OCI-M2 (cell line): ENCODE measurements at regions not wholly inside any gene's neighbourhood (a gene's known extent, or its start where the extent isn't known, plus 50 kb on each side); places are given as distances from the start of the nearest gene placed in this dataset.

Source experiments
- DNase-seq: peaks from one replicate; lab custom pipeline; 2025; ENCODE audit not compliant: unreplicated experiment; lab: John Stamatoyannopoulos, UW

DNA sequence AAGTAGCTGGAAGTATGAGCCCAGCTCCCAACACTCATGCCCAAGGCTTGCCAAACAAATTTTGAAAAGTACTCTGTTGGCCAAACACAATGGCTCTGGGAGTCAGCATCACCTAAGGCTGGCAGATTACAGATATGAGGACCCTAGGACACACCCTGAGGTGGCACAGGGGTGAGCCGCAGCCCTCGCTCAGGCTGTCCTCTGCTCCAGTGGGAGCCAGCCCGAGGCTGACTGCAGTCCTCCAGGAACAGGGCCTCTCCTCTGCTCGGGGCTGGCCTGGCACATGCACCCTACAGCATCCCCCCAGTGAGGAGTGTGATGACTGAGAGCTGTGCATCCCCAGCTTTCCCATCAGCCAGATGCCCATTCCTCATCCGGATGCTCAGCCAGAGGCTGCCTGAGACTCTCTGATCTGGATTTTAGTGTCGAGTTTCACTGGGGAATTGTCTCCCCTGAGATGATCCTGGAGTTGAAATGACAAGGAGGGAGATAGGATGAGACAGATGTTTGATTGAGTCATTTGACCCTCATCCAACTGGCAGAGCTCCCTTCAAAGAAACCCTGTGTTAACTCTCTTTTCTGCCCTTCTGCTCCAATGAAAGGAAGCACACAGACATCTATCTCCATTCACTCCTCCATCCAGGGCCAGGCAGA is 269.3 kb upstream of the NCKAP5 start:
- DNase-seq: no peak

DNA sequence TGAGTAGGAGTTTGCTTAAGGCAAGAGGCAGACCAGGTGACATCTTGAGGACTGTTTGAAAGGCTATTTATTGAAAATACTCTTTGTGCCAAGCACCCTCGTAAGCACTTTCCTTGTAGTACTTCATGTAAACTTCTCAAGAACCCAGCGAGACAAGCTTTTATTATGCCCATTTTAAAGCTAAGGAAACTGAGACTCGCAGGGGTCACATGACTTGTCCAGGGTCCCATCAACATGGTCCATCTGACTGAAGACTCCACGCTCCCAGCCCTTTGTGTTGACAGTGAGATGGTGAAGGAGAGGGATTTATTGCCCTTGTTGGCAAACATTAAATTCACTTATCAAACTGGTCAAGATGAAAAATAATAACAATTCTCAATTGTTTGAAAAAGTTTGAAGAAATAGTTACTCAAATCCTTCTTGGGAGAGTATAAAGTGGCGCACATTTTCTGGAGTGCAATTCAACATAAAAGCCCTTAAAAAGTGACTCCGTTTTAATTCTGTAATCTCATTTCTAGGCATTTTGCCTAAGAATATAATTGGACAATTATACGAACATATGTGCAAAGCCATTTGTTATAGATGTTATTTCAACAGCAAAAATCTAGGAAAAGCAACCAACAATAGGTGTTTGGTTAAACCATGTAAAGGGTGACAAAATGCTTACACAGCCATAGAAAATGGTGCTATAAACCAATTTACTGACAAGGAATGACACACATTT is 270.5 kb upstream of the NCKAP5 start:
- no peak for DNase-seq

DNA sequence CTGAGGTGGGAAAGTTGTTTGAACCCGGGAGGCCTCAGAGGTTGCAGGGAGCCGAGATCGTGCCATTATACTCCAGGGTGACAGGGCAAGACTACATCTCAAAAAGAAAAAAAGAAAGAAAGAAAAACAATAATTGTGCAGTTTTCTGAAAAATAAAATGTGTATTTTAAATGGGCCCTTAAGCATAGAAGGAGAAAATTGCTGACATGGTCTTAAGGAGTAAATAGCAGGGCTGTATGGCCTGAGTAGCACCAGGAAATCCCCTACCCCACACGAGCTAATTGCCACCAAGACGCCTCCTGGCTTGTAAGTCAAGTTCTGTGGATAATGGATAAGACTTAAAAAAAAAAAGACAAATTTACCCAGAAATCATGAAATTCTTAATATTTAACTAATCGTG is 271.4 kb upstream of the NCKAP5 start:
- no peak for DNase-seq

DNA sequence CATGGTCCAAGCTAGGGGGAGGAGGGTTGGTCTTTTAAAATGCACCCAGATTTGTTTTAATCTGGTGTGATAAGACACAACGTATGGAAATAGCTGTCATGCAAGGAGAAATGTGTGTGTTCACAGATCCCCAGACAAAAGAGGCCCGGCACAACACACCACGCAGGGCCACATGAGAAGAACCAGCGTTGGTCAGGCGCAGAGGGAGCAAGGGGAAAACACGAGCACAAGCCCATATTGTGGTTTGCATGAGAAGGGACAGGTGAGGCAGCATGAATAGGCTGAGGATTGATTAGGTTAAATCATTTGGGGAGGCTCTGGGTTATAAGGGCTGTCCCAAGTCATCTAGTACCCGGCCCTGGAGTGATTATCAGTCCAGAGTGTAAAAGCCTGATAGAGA is 272.5 kb upstream of the NCKAP5 start:
- no peak for DNase-seq

DNA sequence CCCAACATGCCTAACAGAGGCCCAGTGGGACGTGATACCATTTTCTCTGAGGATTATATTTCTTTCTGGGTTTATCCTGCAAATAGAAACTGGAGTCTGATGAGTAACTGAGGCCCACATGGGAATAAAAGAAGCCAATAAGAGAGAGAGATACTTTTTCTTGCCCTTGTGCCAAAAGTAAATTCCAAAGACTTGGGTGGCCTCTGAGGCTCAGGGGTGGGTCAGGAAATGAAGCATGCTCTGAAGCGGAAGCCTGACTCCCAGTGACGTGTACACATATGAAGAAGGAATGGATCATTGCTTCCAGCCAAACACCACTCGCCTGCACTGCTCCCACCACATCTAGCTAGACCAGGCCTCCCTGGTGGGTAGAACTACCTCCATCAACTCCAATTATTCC is 273.6 kb upstream of the NCKAP5 start:
- DNase-seq: no peak

DNA sequence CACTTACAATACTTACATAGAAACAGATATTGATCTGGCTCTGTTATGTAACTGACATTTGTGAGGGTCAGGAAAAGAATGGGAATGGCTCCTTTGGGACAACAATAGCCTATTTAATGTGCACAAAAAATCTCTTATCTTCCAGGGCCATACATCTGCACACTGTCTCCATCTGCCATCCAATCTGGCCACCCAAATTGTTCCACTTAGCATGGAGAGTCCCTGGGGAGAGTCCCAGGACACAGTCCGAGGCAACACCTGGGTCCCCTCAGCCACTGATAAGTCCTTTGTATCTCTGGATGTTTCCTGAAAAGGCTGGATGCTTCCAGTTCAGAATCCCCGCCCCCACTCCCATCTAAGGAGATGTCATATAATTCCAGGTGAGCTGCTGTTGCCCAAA is 274.2 kb upstream of the NCKAP5 start:
- DNase-seq: no peak

DNA sequence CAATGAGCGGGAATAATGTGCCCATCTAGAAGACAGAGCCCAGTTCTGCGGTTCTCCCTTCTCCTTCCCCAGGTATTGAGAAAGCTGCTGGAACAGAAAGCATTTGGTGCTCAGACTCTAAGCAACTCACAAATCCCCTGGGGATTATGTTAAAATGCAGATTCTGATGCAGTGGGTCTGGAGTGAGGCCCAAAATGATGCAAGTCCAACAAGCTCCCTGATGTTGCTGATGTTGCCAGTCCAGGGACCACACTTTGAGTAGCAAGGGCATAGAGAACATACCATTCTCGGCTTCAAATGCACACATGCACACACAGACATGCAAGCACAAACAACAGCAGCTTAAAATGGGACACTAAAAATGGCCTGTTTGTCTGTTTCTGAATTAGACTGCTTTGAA is 274.8 kb upstream of the NCKAP5 start:
- no peak for DNase-seq

DNA sequence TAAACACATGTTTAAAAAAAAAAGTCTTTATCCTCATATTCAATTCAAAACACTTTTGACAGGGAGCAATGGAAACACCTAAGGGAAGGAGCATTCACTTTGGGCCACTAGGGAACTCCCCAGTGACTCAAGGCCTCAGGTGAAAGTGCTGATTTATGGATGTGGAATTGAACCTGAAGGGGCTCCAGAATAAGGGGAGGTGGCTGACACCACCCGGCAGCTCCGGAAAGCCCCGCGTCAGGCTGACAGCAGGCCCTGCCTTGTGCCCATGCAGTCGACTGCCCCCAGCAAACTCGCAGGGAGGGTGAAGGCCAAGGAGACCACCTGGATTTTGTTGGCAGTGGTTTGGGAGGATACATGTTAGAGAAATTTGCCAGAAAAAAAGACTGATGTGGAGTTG is 275.3 kb upstream of the NCKAP5 start:
- DNase-seq: no peak

DNA sequence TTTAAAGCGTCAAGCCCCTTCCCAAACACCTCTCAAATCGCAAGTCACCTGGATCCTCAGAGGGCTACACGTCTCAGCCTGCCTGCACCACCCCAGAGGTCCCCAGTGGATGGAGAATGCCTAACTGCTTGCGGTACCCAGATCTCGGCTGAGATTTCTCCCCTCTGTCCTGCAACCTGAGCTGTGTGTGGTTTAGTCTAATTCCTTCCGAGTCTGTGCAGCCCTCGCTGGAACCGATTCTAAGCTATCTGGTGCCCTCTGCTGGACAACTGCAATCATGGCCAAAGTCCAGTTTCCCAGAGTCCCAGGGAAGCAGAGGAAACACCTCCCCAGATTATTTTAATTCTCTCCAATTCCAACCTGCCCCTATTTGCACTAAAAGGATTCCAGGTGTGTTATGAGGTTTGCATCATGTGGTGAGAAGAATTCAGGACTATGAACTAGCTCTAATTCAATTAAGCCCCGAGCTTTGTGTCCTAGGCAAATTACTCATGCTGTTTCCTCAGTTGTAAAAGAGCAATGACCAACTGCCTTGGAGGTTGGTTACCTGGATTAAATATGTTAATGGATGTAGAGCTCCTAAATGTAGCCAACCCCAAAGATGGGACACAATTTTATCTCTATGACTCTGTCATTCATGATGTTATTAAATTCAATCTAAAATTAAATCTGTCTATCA is 276.1 kb upstream of the NCKAP5 start:
- no peak for DNase-seq

DNA sequence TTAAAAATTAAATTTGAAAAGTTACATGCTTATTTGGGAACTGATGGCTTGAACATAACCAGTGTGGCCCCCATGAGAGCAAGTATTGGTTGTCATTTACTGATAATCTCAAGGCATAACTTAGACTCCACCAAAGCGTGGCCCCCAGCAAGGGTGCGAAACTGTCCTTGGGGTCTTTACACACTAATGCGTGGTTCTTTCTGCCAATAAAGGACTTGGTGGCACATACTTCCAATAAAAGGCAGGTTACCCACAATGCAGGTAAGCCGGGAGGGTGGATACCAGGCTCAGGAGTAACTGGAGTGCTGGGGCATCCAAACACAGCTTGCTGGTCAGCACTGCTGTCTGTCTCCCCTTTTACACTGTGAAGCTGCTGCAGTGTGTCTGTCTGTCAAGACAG is 278.2 kb upstream of the NCKAP5 start:
- no peak for DNase-seq

DNA sequence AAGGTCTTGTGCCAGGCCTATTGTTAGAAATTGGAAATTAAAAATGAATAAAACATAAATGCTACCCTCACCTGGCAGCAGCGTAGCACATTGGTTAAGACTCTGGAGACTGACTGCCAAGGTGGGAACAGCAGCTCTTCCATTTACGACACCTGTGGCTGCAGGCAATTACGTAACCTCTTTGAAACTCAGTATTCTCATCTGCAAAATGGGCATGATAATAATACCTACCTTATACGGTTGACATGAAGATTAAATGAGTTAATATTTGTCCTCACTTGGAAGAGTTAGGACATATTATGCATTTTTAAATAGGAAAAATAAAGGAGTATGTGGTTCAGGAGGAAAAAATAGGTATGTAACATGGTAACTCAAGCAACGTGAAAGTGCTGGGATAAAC is 279.3 kb upstream of the NCKAP5 start:
- no peak for DNase-seq

DNA sequence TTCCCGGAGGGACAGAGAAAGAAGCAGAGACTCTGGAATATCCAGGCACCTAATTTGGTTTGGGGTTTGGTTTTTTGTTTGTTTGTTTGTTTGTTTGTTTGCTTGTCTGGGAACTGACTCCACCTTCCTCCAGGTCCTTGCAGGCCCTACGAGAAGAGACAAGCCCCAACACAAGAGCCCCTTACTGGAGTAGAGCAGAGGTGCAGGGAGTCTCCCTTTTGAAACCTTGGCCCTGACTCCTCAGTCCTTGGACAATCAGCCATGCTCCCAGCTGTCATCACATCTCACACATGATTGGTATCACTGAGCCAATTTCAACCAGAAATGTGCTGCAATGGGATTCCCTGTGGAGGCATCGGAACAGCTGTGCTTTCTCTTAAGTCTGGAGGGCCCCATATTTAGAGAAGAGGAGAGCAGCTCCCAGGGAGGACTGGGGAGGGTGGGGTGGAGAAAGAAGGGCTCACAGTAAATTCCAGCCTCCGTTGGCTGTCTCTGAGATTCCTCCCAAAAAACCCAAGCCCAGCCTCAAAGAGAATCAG is 279.9 kb upstream of the NCKAP5 start:
- DNase-seq: no peak

DNA sequence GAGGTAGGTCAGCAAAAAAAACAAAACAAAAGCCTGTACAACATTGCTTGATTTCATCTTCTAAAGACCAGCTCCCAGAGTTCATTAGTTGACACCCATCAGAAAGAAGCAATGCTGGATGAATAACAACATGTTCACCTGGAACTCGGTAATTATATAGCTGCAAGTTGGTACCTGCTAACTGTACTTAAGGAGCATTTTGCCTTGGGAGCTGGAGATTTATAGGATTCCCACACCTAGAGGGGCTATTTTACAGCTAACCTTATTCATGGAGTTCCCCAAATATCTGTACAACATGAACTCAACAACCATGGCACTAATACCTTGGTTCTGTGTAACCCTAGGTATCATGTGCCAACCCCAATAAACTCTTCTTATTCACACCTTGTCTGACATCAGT is 281.1 kb upstream of the NCKAP5 start:
- DNase-seq: no peak

DNA sequence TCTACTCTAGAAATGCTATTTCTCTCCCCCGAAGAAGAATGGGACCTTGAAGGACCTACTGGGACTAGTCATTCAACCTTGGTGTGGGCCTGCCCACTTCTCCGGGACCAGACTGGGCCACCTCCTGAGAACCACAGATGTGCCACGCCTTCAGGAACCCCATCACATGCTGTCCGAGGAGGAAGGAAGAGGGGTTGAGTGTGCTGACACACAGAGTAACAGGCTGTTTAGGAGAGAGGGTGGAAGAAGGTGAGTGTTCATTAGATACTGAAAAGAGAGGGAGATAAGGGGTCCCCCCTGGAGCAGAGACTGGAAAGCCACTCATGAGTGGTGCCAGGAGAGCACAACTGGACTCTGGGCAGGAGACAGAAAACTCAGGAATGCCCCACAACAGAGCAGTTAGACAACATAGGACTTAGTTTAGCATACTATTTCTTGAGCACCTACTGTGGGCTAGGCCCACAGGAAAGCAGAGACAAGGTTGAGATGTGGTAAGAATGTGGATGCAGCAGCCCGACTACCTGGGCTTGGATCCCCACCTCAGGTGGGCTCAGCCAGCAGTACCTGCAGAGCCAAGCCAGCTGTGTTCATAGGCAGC is 286.4 kb upstream of the NCKAP5 start:
- DNase-seq: no peak

DNA sequence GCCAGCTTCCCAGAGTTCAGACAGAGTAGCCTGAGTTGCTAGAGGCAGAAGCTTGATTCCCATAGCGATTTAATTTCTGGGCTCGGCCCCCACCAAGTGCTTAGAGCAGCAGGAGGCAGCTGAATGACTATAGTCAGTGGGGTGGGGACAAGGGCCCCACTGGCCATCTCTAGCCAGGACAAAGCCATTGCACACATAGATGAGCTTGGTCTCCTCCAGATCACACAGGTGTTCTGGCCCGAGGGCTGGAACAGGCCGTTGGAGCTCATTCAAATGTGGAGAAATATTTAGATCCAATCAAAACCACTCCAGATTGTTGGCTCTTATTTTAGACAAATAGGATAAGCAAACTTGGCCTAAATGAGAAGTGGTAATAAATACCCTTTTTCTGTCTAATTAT is 287.3 kb upstream of the NCKAP5 start:
- DNase-seq: no peak

DNA sequence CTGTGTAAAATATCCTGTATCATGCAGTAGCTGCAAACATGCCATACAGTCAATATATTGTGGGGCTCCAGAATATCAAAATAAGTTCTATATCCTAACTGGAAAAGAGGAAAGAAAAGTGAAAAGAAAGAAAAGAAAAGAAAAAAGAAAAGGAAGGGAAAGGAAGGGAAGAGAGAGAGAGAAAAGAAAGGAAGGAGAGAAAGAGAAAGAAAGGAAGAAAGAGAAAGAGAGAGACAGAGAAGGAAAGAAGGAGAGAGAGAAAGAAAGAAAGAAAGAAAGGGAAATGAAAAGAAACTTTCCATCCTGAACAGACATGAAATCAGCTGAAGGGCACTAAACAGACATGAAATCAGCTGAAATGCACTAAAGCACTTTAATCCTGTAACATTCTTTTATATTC is 288.4 kb upstream of the NCKAP5 start:
- DNase-seq: no peak

DNA sequence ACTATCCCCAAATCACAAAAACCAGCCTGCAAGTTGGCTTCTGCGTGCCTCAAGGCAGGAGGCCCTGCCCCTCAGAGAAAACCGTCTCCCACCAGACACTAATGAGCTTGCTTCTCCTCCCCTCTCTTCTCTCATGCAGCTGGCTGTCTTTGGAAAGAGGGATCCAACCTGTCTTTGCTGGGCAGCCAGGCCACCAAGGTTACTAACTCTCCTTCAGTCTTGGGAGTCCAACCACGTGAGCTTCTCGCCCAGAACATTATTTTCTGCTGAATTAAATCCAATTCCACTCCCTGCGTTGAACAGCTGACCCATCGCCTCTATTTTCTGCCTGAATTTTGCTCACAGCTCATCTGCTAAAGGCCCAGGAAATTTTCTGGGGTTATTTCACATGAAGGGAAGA is 291.3 kb upstream of the NCKAP5 start:
- no peak for DNase-seq

DNA sequence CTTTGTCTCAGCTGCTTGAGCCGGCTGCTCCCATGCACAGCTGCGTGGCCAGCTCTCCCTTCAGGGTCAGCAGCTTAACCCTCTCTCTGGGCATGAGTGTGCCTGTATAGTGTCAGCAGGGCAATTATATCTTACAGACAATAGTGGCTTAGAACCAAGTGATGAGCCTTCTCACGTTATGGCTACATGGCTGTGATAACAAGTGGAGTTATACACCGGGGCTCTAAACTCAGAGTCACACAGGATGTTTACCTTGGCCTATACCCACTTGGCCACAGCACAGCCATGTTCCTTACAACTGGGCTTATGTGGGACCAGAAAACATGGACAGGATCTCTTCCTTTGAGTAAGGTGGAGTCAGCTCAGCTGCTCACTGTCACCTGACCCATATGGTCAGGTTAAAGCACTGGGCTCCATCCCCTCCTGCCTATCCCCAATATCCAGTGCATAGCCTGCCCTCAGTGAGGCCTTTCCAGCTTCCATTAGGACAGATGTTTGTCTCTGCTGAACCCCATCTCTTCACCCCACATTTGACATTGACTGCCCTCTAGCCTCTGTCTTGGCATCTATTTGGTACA is 294.2 kb upstream of the NCKAP5 start:
- no peak for DNase-seq

DNA sequence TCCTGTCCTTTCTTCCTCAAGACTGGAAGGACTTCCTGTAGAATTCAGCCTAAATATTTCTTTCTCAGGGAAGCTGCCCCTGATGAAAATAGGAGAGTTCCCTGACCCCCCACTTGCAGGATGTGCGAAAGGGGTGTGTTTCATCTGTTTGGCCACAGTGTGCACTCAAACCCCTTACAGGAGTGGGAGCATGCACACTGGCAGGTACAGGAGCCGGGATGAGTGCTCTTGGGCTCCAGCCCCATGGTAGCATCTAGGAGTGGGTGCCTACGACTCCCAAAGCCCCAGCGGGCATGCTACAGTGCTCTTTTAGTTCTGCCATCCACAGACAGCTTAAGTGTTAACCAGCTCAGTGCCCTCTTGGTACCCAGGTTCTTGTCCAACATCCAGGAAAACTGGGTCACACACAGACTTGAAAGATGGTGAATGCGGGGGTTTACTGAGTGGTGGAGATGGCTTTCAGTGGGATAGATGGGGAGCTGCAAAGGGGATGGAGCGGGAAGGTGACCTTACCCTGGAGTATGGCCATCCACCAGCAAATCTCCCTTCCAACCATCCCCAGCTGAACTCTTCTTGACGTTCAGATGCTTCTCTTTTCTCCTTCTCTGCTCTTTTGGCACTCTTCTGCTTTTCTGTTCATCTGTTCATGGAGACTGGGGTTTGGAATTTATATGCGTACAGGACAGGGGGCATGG is 295.0 kb upstream of the NCKAP5 start:
- no peak for DNase-seq

DNA sequence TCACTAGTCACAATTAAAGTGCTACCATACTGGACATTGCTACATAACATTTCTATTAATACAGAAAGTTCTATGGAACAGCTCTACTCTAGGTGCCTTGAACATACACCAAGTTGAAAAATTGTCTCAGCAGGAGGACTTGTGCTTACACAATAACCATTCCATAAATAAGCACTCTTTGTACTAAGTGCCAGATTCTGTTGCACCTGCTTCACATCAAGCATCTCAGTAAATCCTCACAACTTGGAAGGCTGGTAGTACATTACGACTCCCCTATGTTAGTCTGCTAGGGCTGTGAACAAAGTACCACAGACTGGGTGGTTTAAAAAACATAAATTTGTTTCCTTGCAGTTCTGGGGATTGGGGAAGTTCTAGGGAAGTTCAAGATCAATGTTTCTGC is 296.9 kb upstream of the NCKAP5 start:
- DNase-seq: no peak

DNA sequence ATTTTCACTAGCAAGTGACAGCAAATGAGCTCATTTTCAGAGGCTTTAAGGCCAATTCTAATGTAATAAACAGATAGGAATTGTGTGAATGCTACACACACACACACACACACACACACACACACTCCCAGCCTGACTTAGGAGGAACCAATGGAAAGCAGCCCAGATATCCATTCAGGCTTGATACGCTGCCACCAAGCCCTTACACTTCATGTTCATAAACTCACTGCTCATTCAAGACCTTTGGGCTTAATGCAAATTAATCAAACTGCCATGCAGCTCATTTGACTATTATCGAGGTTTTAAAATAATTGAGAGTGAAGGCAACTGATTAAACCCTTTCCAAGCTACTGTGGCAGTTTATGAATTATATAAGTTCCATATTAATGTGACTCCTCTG is 298.9 kb upstream of the NCKAP5 start:
- DNase-seq: no peak
